HCT116 (cell line): ENCODE measurements at regions not wholly inside any gene's neighbourhood (a gene's known extent, or its start where the extent isn't known, plus 50 kb on each side); places are given as distances from the start of the nearest gene placed in this dataset.

ENCODE experiments used
- ATAC-seq: fragments of 200-7000 bp; cut with Tn5 transposase; 2 replicates; pipeline ENCODE4 v1.9.1; 2020; ENCODE audit warnings: mild to moderate bottlenecking, moderate library complexity
- BruUV-seq: library from RNA; stranded (reverse); fragments of 400-500 nt; replicated peaks from 2 replicates; lab custom pipeline; 2021; lab: Mats Ljungman, UMichigan
- CTCF ChIA-PET: fragments of 300-600 bp; sonication (Branson Sonifier 250); formaldehyde crosslinking; loops from one replicate; lab custom pipeline; 2021; ENCODE audit warnings: antibody characterized with exemption; lab: Charles Lee
- POLR2A ChIA-PET: fragments of 300-600, 350-600 bp; sonication (Branson Sonifier 250); formaldehyde crosslinking; loops from one replicate; lab custom pipeline; 2021; ENCODE audit warnings: antibody characterized with exemption; lab: Charles Lee
- RAD21 ChIA-PET, 2 experiments: fragments of 300-600 bp; sonication (Branson Sonifier 250); formaldehyde crosslinking; loops; one replicate each; lab custom pipeline; 2023; ENCODE audit warnings: low total read pairs in 2 of 2; ENCODE audit not compliant: uncharacterized antibody in 2 of 2, unreplicated experiment in 2 of 2, low non-redundant PET in 1 of 2; lab: Charles Lee
- DNase-seq: peaks from one replicate; pipeline ENCODE4 v3.0.0-alpha.2; 2010; ENCODE audit warnings: low read depth, low spot score
- H2AFZ ChIP-seq: fragments of 200-600 bp; shearing (Covaris generic), sonication (generic); 2 replicates; pipeline ENCODE4 v1.6.1; 2017; ENCODE audit warnings: low read depth, mixed run types, mixed read lengths, antibody characterized with exemption, low read length; ENCODE audit not compliant: poor library complexity, severe bottlenecking
- H3K27ac ChIP-seq: 2 replicates; pipeline ENCODE4 v1.5.1; 2012; ENCODE audit warnings: low read depth, low read length
- H3K27me3 ChIP-seq: fragments of 200-600 bp; sonication (generic); 2 replicates; pipeline ENCODE4 v1.6.1; 2016; ENCODE audit warnings: mixed run types, low read length, mixed read lengths; ENCODE audit not compliant: insufficient read depth
- H3K36me3 ChIP-seq, 2 experiments: fragments of 200-500 bp in 1 of 2; fragments of 200-600 bp in 1 of 2; sonication (Bioruptor generic) in 1 of 2; sonication (generic) in 1 of 2; 2 replicates each; pipeline versions ENCODE4 v1.5.1 to v1.6.1; 2014 to 2016; ENCODE audit warnings: low read length in 2 of 2, inconsistent platforms in 1 of 2, mixed read lengths in 1 of 2, mixed run types in 1 of 2; ENCODE audit not compliant: insufficient read depth in 2 of 2, control insufficient read depth in 1 of 2
- H3K4me1 ChIP-seq, 2 experiments: fragments of 200-600 bp in 1 of 2; sonication (generic) in 1 of 2; 2 replicates each; pipeline versions ENCODE4 v1.5.1 to v1.6.1; 2012 to 2017; ENCODE audit warnings: low read length in 2 of 2, inconsistent platforms in 1 of 2, mild to moderate bottlenecking in 1 of 2, mixed read lengths in 1 of 2, mixed run types in 1 of 2, moderate library complexity in 1 of 2; ENCODE audit not compliant: insufficient read depth in 2 of 2, control insufficient read depth in 1 of 2
- H3K4me2 ChIP-seq: fragments of 200-600 bp; sonication (generic); 2 replicates; pipeline ENCODE4 v1.6.1; 2017; ENCODE audit warnings: mixed run types, low read length, mixed read lengths
- H3K4me3 ChIP-seq, 2 experiments: fragments of 200-600 bp in 1 of 2; sonication (generic) in 1 of 2; replicated peaks in 1 of 2; 2 replicates each; pipeline ENCODE4 v1.5.1; 2011 to 2016; ENCODE audit warnings: low read length in 2 of 2, control low read depth in 1 of 2, low read depth in 1 of 2, mild to moderate bottlenecking in 1 of 2, mixed read lengths in 1 of 2, mixed run types in 1 of 2
- H3K79me2 ChIP-seq: fragments of 200-600 bp; sonication (generic); 2 replicates; pipeline ENCODE4 v1.6.1; 2017; ENCODE audit warnings: mild to moderate bottlenecking, mixed run types, low read length, moderate library complexity, mixed read lengths; ENCODE audit not compliant: insufficient read depth
- H3K9ac ChIP-seq: fragments of 200-600 bp; sonication (generic); 2 replicates; pipeline ENCODE4 v1.6.1; 2016; ENCODE audit warnings: low read length, mixed read lengths
- H3K9me2 ChIP-seq: fragments of 200-600 bp; sonication (generic), shearing (Covaris generic); 2 replicates; pipeline ENCODE4 v1.6.1; 2017; ENCODE audit warnings: mixed run types, mild to moderate bottlenecking, moderate library complexity; ENCODE audit not compliant: insufficient read depth
- H3K9me3 ChIP-seq, 2 experiments: fragments of 200-500 bp in 1 of 2; fragments of 200-600 bp in 1 of 2; sonication (Bioruptor generic) in 1 of 2; sonication (generic) in 1 of 2; 2 replicates each; pipeline ENCODE4 v1.6.1; 2014 to 2017; ENCODE audit warnings: low read length in 2 of 2, mixed read lengths in 2 of 2, inconsistent platforms in 1 of 2, low read depth in 1 of 2, mild to moderate bottlenecking in 1 of 2, mixed run types in 1 of 2, moderate library complexity in 1 of 2; ENCODE audit not compliant: control insufficient read depth in 1 of 2, insufficient read depth in 1 of 2
- H4K20me1 ChIP-seq: fragments of 200-600 bp; sonication (generic), shearing (Covaris generic); 2 replicates; pipeline ENCODE4 v1.6.1; 2017; ENCODE audit warnings: mixed run types, mild to moderate bottlenecking, moderate library complexity; ENCODE audit not compliant: insufficient read depth
- CBX3 ChIP-seq: IDR thresholded peaks from 2 replicates; pipeline ENCODE4 v1.6.1; 2012; ENCODE audit warnings: low read depth
- CTCF ChIP-seq, 3 experiments: fragments of 200-600 bp in 1 of 3; sonication (generic) in 1 of 3; IDR thresholded peaks in 2 of 3; conservative IDR thresholded peaks in 1 of 3; 2 replicates each; pipeline ENCODE4 v1.5.1; 2012 to 2017; ENCODE audit warnings: low read depth in 2 of 3, low read length in 2 of 3, antibody characterized with exemption in 1 of 3, borderline replicate concordance in 1 of 3, control low read depth in 1 of 3, mild to moderate bottlenecking in 1 of 3, mixed read lengths in 1 of 3, mixed run types in 1 of 3, moderate library complexity in 1 of 3; ENCODE audit not compliant: insufficient read depth in 1 of 3
- EZH2phosphoT487 ChIP-seq: fragments of 200-600 bp; IDR thresholded peaks from 2 replicates; pipeline ENCODE4 v1.6.1; 2018; ENCODE audit warnings: antibody characterized with exemption, borderline replicate concordance
- JUND ChIP-seq: IDR thresholded peaks from 2 replicates; pipeline ENCODE4 v1.6.1; 2012
- SP1 ChIP-seq: IDR thresholded peaks from 2 replicates; pipeline ENCODE4 v1.6.1; 2012; ENCODE audit warnings: low read depth
- TCF7L2 ChIP-seq: IDR thresholded peaks from 2 replicates; pipeline ENCODE4 v1.7.0; 2011; ENCODE audit warnings: borderline replicate concordance, inconsistent platforms; ENCODE audit not compliant: insufficient read depth, insufficient read length; ENCODE audit errors: extremely low read depth
- ZBTB33 ChIP-seq: IDR thresholded peaks from 2 replicates; pipeline ENCODE4 v1.6.1; 2011; ENCODE audit warnings: mild to moderate bottlenecking, low read length, moderate library complexity; ENCODE audit not compliant: insufficient replicate concordance; ENCODE audit errors: extremely low read depth
- ZNF274 ChIP-seq: fragments of 200-500 bp; sonication (Bioruptor generic); IDR thresholded peaks from 2 replicates; pipeline ENCODE4 v1.6.1; 2014; ENCODE audit warnings: mild to moderate bottlenecking, low read depth, low read length, inconsistent platforms
- intact Hi-C: fragments of 100-400 bp; cut with micrococcal nuclease; formaldehyde crosslinking; loops from 2 replicates; pipeline ENCODE4 v1.10.0; 2022
- TF ChIP-seq, protein P1 (sequence below): IDR thresholded peaks from 2 replicates; pipeline ENCODE4 v1.6.1; 2012

- ChIA-PET RAD21 (no interaction called here), CTCF (no interaction called here), POLR2A (no interaction called here)
- TF ChIP-seq, protein P1, sequence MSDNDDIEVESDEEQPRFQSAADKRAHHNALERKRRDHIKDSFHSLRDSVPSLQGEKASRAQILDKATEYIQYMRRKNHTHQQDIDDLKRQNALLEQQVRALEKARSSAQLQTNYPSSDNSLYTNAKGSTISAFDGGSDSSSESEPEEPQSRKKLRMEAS: no peak
- TF ChIP-seq CBX3 (no peak), ZBTB33 (no peak), ZNF274 (no peak), SP1 (no peak), EZH2phosphoT487 (no peak), CTCF (IDR thresholded peaks at IDR 0.05 in 2 of 3, conservative IDR thresholded peaks at IDR 0.05 in 1 of 3; ENCODE audit: borderline replicate concordance in 1 of 3, insufficient read depth in 1 of 3, low read depth in 2 of 3, low read length in 2 of 3) (no peak), TCF7L2 (no peak), JUND (no peak)
- no peak for ATAC-seq
- Histone ChIP-seq H3K79me2 (no peaks in the 10 kb centered on the region), H3K4me2 (no peak overlapping the region), H3K27ac (no peak overlapping the region), H4K20me1 (no peaks in the 10 kb centered on the region), H3K9ac (no peak overlapping the region), H2AFZ (no peak overlapping the region), H3K9me3 (no peaks in the 10 kb centered on the region), H3K9me2 (no peaks in the 10 kb centered on the region), H3K4me1 (peaks cover 0 to 6% of the 10 kb centered on the region in 2 experiments; a peak in 1 of 4 replicates), H3K36me3 (no peaks in the 10 kb centered on the region), H3K4me3 (no peak overlapping the region), H3K27me3 (peaks cover 57% of the 10 kb centered on the region)
- DNase-seq: no peak
- intact Hi-C loops: no loop called here
- BruUV-seq: no TSS peak
Observed at GRCh38 chr3:124497487-124497886, 232.8 kb upstream of the UMPS start.
